GM23248 (cell line): ENCODE measurements at regions not wholly inside any gene's neighbourhood (a gene's known extent, or its start where the extent isn't known, plus 50 kb on each side); places are given as distances from the start of the nearest gene placed in this dataset.

Experiments
- EZH2 ChIP-seq: fragments of 200-600 bp; sonication (generic); IDR thresholded peaks from 2 replicates; pipeline ENCODE4 v1.6.1; 2018; ENCODE audit warnings: antibody characterized with exemption, mild to moderate bottlenecking; ENCODE audit not compliant: insufficient read depth, poor library complexity, severe bottlenecking
- EZH2phosphoT487 ChIP-seq: fragments of 200-600 bp; sonication (generic); IDR thresholded peaks from 2 replicates; pipeline ENCODE4 v1.6.1; 2018; ENCODE audit warnings: antibody characterized with exemption, moderate library complexity, mild to moderate bottlenecking, low read depth; ENCODE audit not compliant: insufficient read depth

DNA sequence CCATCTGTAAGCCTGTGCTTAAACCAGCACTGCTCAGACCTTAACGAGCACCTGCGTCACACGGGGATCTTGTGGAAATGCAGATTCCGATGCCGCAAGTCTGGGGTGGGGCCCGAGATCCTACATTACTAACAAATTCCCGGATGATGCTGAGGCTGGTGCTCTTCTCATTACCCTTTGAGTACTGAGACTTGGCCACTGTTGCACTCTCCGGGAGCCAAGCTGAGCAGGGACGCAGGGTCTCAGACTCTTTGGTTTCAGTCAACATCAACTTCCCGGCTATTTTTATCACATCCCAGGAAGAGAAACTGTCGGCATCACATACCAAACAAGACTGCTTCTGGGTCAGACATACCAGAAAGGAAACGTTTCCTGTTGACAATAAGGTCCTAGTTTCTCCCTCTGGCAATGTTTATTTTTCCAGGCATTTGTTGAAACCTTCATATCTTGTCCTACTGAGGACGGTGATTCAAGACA, 276.6 kb downstream of the SHQ1 start:
- TF ChIP-seq EZH2phosphoT487, result no peak
- no peak for TF ChIP-seq EZH2
